Trophoblast cell (in vitro differentiated cells and primary cell): ENCODE measurements at regions not wholly inside any gene's neighbourhood (a gene's known extent, or its start where the extent isn't known, plus 50 kb on each side); places are given as distances from the start of the nearest gene placed in this dataset.

Source experiments
- DNase-seq, 2 donors: peaks; one replicate each; pipeline ENCODE4 v3.0.0-alpha.2; 2016
- H2AFZ ChIP-seq: 2 replicates; pipeline ENCODE4 v1.6.1; 2013; ENCODE audit warnings: low read length, moderate library complexity, mild to moderate bottlenecking; ENCODE audit not compliant: insufficient read depth, poor library complexity
- H2AK5ac ChIP-seq: 2 replicates; pipeline ENCODE4 v1.6.1; 2013; ENCODE audit warnings: mild to moderate bottlenecking, low read length
- H2BK120ac ChIP-seq: 2 replicates; pipeline ENCODE4 v1.6.1; 2013; ENCODE audit warnings: low read length, mild to moderate bottlenecking, moderate library complexity; ENCODE audit not compliant: insufficient read depth, poor library complexity
- H2BK12ac ChIP-seq: 2 replicates; pipeline ENCODE4 v1.6.1; 2013; ENCODE audit warnings: mild to moderate bottlenecking, low read length, moderate library complexity
- H2BK5ac ChIP-seq: 2 replicates; pipeline ENCODE4 v1.6.1; 2013; ENCODE audit warnings: low read length, low read depth, moderate library complexity, mild to moderate bottlenecking; ENCODE audit not compliant: poor library complexity
- H3K14ac ChIP-seq: 2 replicates; pipeline ENCODE4 v1.6.1; 2013; ENCODE audit warnings: mild to moderate bottlenecking, low read length
- H3K18ac ChIP-seq: 2 replicates; pipeline ENCODE4 v1.6.1; 2013; ENCODE audit warnings: mild to moderate bottlenecking, low read length
- H3K23ac ChIP-seq: 2 replicates; pipeline ENCODE4 v1.6.1; 2013; ENCODE audit warnings: low read length
- H3K27ac ChIP-seq: 2 replicates; pipeline ENCODE4 v1.5.1; 2013; ENCODE audit warnings: low read depth, mild to moderate bottlenecking, inconsistent platforms, low read length, moderate library complexity
- H3K27me3 ChIP-seq: 2 replicates; pipeline ENCODE4 v1.6.1; 2013; ENCODE audit warnings: inconsistent platforms, mild to moderate bottlenecking, low read length, moderate library complexity; ENCODE audit not compliant: insufficient read depth
- H3K36me3 ChIP-seq, 2 experiments: 1 replicate in 1 of 2; 2 replicates in 1 of 2; pipeline ENCODE4 v1.6.1; 2013; ENCODE audit warnings: low read length in 2 of 2, mild to moderate bottlenecking in 2 of 2, moderate library complexity in 1 of 2; ENCODE audit not compliant: insufficient read depth in 2 of 2, control insufficient read depth in 1 of 2
- H3K4ac ChIP-seq: 2 replicates; pipeline ENCODE4 v1.6.1; 2013; ENCODE audit warnings: low read depth, mild to moderate bottlenecking, low read length, moderate library complexity
- H3K4me1 ChIP-seq, 2 experiments: 1 replicate in 1 of 2; 2 replicates in 1 of 2; pipeline ENCODE4 v1.6.1; 2013; ENCODE audit warnings: low read length in 2 of 2, mild to moderate bottlenecking in 2 of 2, moderate library complexity in 1 of 2; ENCODE audit not compliant: insufficient read depth in 2 of 2, control insufficient read depth in 1 of 2
- H3K4me2 ChIP-seq: 2 replicates; pipeline ENCODE4 v1.6.1; 2013; ENCODE audit warnings: inconsistent platforms, mild to moderate bottlenecking, low read length, moderate library complexity
- H3K4me3 ChIP-seq: 2 replicates; pipeline ENCODE4 v1.5.1; 2013; ENCODE audit warnings: mild to moderate bottlenecking, low read depth, low read length, inconsistent platforms
- H3K79me1 ChIP-seq: one replicate; pipeline ENCODE4 v1.6.1; 2013; ENCODE audit warnings: low read length
- H3K79me2 ChIP-seq: 2 replicates; pipeline ENCODE4 v1.6.1; 2013; ENCODE audit warnings: low read length, mild to moderate bottlenecking; ENCODE audit not compliant: control insufficient read depth, insufficient read depth, poor library complexity
- H3K9ac ChIP-seq: 2 replicates; pipeline ENCODE4 v1.6.1; 2013; ENCODE audit warnings: mild to moderate bottlenecking, low read length
- H3K9me3 ChIP-seq: 2 replicates; pipeline ENCODE4 v1.6.1; 2013; ENCODE audit warnings: low read depth, mild to moderate bottlenecking, control low read depth, inconsistent platforms, low read length; ENCODE audit not compliant: insufficient read depth
- H4K12ac ChIP-seq: 2 replicates; pipeline ENCODE4 v1.6.1; 2013; ENCODE audit warnings: low read depth, mild to moderate bottlenecking, low read length, moderate library complexity
- H4K8ac ChIP-seq: 2 replicates; pipeline ENCODE4 v1.6.1; 2013; ENCODE audit warnings: low read depth, mild to moderate bottlenecking, low read length, moderate library complexity
- H4K91ac ChIP-seq: one replicate; pipeline ENCODE4 v1.6.1; 2013; ENCODE audit warnings: low read depth, mild to moderate bottlenecking, low read length, moderate library complexity
- WGBS: extraction: QIAGEN DNeasy Blood & Tissue Kit; methylation state at CpG from one replicate; pipeline ENCODE4 v1.1.7; 2013; ENCODE audit warnings: missing lambda C conversion rate; ENCODE audit not compliant: insufficient read length, insufficient coverage; ENCODE audit errors: extremely low coverage; 5-methylcytosine and 5-hydroxymethylcytosine counted together

- no peak overlapping the region for H4K91ac ChIP-seq
- no peak overlapping the region for H3K4me3 ChIP-seq
- H3K9me3 ChIP-seq: no peaks in the 10 kb centered on the region
- no peak overlapping the region for H3K27ac ChIP-seq
- no peak overlapping the region for H3K14ac ChIP-seq
- H3K9ac ChIP-seq: no peak overlapping the region
- H2BK12ac ChIP-seq: no peak overlapping the region
- no peaks in the 10 kb centered on the region for H3K79me1 ChIP-seq
- no peak overlapping the region for H4K8ac ChIP-seq
- H3K18ac ChIP-seq: no peak overlapping the region
- no peak overlapping the region for H4K12ac ChIP-seq
- peak in 1 of 2 donors; percentile 26 for DNase-seq
- H3K36me3 ChIP-seq: no peaks in the 10 kb centered on the region
- no peak overlapping the region for H3K23ac ChIP-seq
- H3K79me2 ChIP-seq: no peaks in the 10 kb centered on the region
- no peak overlapping the region for H3K4me2 ChIP-seq
- H2BK120ac ChIP-seq: no peak overlapping the region
- no peak overlapping the region for H2AK5ac ChIP-seq
- peaks cover 2 to 4% of the 10 kb centered on the region in 2 experiments for H3K4me1 ChIP-seq
- no peak overlapping the region for H2AFZ ChIP-seq
- no peaks in the 10 kb centered on the region for H3K27me3 ChIP-seq
- no peak overlapping the region for H2BK5ac ChIP-seq
- H3K4ac ChIP-seq: no peak overlapping the region
These were observed 755.5 kb downstream of the STIM2 start for GRCh38 chr4:27616166-27616565.

DNA sequence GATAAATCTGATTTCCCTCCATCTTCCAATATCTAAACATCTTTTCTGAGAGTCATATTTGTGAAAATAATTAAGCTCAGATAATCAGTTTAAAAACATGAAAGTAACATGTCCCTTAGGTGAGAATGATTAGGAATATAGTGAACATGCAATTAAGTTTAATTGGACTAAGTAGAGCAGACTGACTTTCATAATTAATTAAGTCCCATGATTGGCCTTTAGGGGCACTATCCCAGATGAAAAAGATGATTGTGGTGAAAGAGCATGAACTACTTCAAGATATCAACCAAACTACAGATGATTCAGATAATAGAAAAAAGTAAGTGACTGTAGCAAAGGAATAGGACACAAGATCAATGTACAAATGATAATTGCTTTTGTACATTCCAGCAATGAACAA, 758.8 kb downstream of the STIM2 start:
- no peaks in the 10 kb centered on the region for H3K27me3 ChIP-seq
- H3K79me2 ChIP-seq: no peaks in the 10 kb centered on the region
- no peak overlapping the region for H3K14ac ChIP-seq
- H3K4me3 ChIP-seq: no peak overlapping the region
- no peak overlapping the region for H2BK5ac ChIP-seq
- no peak for DNase-seq
- H3K9me3 ChIP-seq: no peaks in the 10 kb centered on the region
- no peak overlapping the region for H2BK12ac ChIP-seq
- H3K4ac ChIP-seq: no peak overlapping the region
- H4K8ac ChIP-seq: no peak overlapping the region
- H3K18ac ChIP-seq: no peak overlapping the region
- no peaks in the 10 kb centered on the region for H3K36me3 ChIP-seq
- no peak overlapping the region for H4K91ac ChIP-seq
- H3K79me1 ChIP-seq: no peaks in the 10 kb centered on the region
- no peak overlapping the region for H2AK5ac ChIP-seq
- H4K12ac ChIP-seq: no peak overlapping the region
- H3K4me2 ChIP-seq: no peak overlapping the region
- no peak overlapping the region for H2BK120ac ChIP-seq
- H3K4me1 ChIP-seq: peaks cover 2 to 4% of the 10 kb centered on the region in 2 experiments
- no peak overlapping the region for H3K23ac ChIP-seq
- no peak overlapping the region for H3K27ac ChIP-seq
- no peak overlapping the region for H3K9ac ChIP-seq
- H2AFZ ChIP-seq: no peak overlapping the region

- H2BK5ac ChIP-seq: no peak overlapping the region
- no peaks in the 10 kb centered on the region for H3K27me3 ChIP-seq
- no peak overlapping the region for H2AK5ac ChIP-seq
- peaks cover 2 to 4% of the 10 kb centered on the region in 2 experiments for H3K4me1 ChIP-seq
- no peak overlapping the region for H3K14ac ChIP-seq
- no peak overlapping the region for H3K9ac ChIP-seq
- no peak overlapping the region for H4K12ac ChIP-seq
- no peaks in the 10 kb centered on the region for H3K9me3 ChIP-seq
- no peak overlapping the region for H4K8ac ChIP-seq
- H3K18ac ChIP-seq: no peak overlapping the region
- no peak overlapping the region for H3K27ac ChIP-seq
- no peak overlapping the region for H2BK12ac ChIP-seq
- no peaks in the 10 kb centered on the region for H3K79me1 ChIP-seq
- no peaks in the 10 kb centered on the region for H3K79me2 ChIP-seq
- H3K4me3 ChIP-seq: no peak overlapping the region
- H4K91ac ChIP-seq: no peak overlapping the region
- no peak overlapping the region for H3K23ac ChIP-seq
- H3K36me3 ChIP-seq: no peaks in the 10 kb centered on the region
- no peak overlapping the region for H2AFZ ChIP-seq
- no peak overlapping the region for H3K4ac ChIP-seq
- no peak overlapping the region for H3K4me2 ChIP-seq
- no peak overlapping the region for H2BK120ac ChIP-seq
- peak in 1 of 2 donors; percentile 2 for DNase-seq
These were observed 760.2 kb downstream of the STIM2 start for GRCh38 chr4:27620886-27621285.

DNA sequence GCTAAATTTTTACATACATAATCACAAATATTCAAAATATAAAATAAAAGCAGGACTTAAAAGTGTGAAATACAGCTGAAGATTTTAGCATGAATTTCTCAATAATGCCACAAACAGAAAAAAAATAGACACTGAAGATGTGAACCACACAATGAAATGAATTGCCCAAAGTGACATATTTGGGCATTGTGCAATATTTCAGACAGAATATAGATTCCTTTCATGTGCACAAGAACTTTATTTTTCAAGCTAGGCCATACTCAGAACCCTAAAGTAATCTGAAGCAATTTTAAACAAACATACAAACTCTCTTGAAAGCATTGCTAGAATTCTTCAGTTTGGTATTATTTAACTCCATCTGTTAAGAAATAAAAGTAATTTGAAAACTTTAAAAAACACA, 764.1 kb downstream of the STIM2 start:
- H3K79me1 ChIP-seq: no peaks in the 10 kb centered on the region
- H3K36me3 ChIP-seq: no peaks in the 10 kb centered on the region
- no peak overlapping the region for H4K12ac ChIP-seq
- H3K9ac ChIP-seq: no peak overlapping the region
- H3K9me3 ChIP-seq: no peaks in the 10 kb centered on the region
- no peaks in the 10 kb centered on the region for H3K79me2 ChIP-seq
- no peak overlapping the region for H4K8ac ChIP-seq
- H2AFZ ChIP-seq: no peak overlapping the region
- H3K4ac ChIP-seq: no peak overlapping the region
- no peak overlapping the region for H3K4me3 ChIP-seq
- H3K23ac ChIP-seq: no peak overlapping the region
- no peak overlapping the region for H3K27ac ChIP-seq
- no peak overlapping the region for H2AK5ac ChIP-seq
- no peak overlapping the region for H3K4me2 ChIP-seq
- H3K27me3 ChIP-seq: no peaks in the 10 kb centered on the region
- peaks cover 2 to 4% of the 10 kb centered on the region in 2 experiments for H3K4me1 ChIP-seq
- no peak overlapping the region for H2BK120ac ChIP-seq
- no peak overlapping the region for H2BK5ac ChIP-seq
- DNase-seq: no peak
- H4K91ac ChIP-seq: no peak overlapping the region
- no peak overlapping the region for H3K18ac ChIP-seq
- no peak overlapping the region for H3K14ac ChIP-seq
- no peak overlapping the region for H2BK12ac ChIP-seq

- Histone ChIP-seq H3K4me2 (no peak overlapping the region), H3K23ac (no peak overlapping the region), H3K27ac (no peak overlapping the region), H4K12ac (no peak overlapping the region), H3K18ac (no peak overlapping the region), H2AFZ (no peak overlapping the region), H2BK12ac (no peak overlapping the region), H3K4me3 (no peak overlapping the region), H3K36me3 (no peaks in the 10 kb centered on the region), H3K4me1 (no peaks in the 10 kb centered on the region), H2AK5ac (no peak overlapping the region), H3K9ac (no peak overlapping the region), H3K9me3 (no peaks in the 10 kb centered on the region), H4K91ac (no peak overlapping the region), H3K14ac (no peak overlapping the region), H3K4ac (no peak overlapping the region), H3K79me2 (no peaks in the 10 kb centered on the region), H2BK120ac (no peak overlapping the region), H3K27me3 (no peaks in the 10 kb centered on the region), H4K8ac (no peak overlapping the region), H3K79me1 (no peaks in the 10 kb centered on the region), H2BK5ac (no peak overlapping the region)
- no CpG with 5 or more reads among the region's 4 CpGs for WGBS
- no peak for DNase-seq
These were observed 768.0 kb downstream of the STIM2 start for GRCh38 chr4:27628609-27629008.
